Retina (tissue), 1 donor: ENCODE measurements at regions not wholly inside any gene's neighbourhood (a gene's known extent, or its start where the extent isn't known, plus 50 kb on each side); places are given as distances from the start of the nearest gene placed in this dataset.

ENCODE experiments used
- DNase-seq: peaks from one replicate; pipeline ENCODE4 v3.0.0-alpha.2; 2016

GRCh38 chr15:61522411-61522810 lies 293.3 kb upstream of the RORA start:
- DNase-seq: no peak

GRCh38 chr15:61521953-61522352 lies 292.9 kb upstream of the RORA start:
- DNase-seq: no peak

GRCh38 chr15:61519296-61519695 lies 290.2 kb upstream of the RORA start:
- DNase-seq: no peak

- no peak for DNase-seq
These were observed 289.3 kb upstream of the RORA start for GRCh38 chr15:61518191-61518950.

- no peak for DNase-seq
These were observed 288.7 kb upstream of the RORA start for GRCh38 chr15:61517776-61518175.

GRCh38 chr15:61517335-61517734 lies 288.2 kb upstream of the RORA start:
- no peak for DNase-seq

- DNase-seq: no peak
These were observed 282.7 kb upstream of the RORA start for GRCh38 chr15:61511756-61512155.

GRCh38 chr15:61511089-61511488 lies 282.0 kb upstream of the RORA start:
- no peak for DNase-seq

- no peak for DNase-seq
These were observed 280.3 kb upstream of the RORA start for GRCh38 chr15:61509327-61509840.

GRCh38 chr15:61503383-61503969 lies 274.4 kb upstream of the RORA start:
- DNase-seq: no peak

- peak; percentile 10 for DNase-seq
These were observed 272.8 kb upstream of the RORA start for GRCh38 chr15:61501815-61502389.

GRCh38 chr15:61500951-61501620 lies 272.0 kb upstream of the RORA start:
- DNase-seq: no peak

- DNase-seq: no peak
These were observed 271.4 kb upstream of the RORA start for GRCh38 chr15:61500523-61500922.

- DNase-seq: no peak
These were observed 270.3 kb upstream of the RORA start for GRCh38 chr15:61499376-61499775.

- DNase-seq: no peak
These were observed 260.5 kb upstream of the RORA start for GRCh38 chr15:61489571-61489970.

GRCh38 chr15:61483599-61483998 lies 254.5 kb upstream of the RORA start:
- DNase-seq: no peak

- no peak for DNase-seq
These were observed 252.8 kb upstream of the RORA start for GRCh38 chr15:61481886-61482285.

- no peak for DNase-seq
These were observed 251.8 kb upstream of the RORA start for GRCh38 chr15:61480863-61481262.

- no peak for DNase-seq
These were observed 251.2 kb upstream of the RORA start for GRCh38 chr15:61480295-61480694.

GRCh38 chr15:61479613-61480012 lies 250.5 kb upstream of the RORA start:
- DNase-seq: no peak

GRCh38 chr15:61476741-61477140 lies 247.6 kb upstream of the RORA start:
- no peak for DNase-seq

GRCh38 chr15:61474796-61475195 lies 245.7 kb upstream of the RORA start:
- no peak for DNase-seq

- no peak for DNase-seq
These were observed 238.7 kb upstream of the RORA start for GRCh38 chr15:61467823-61468222.
